NCI-H1436 (cell line): ENCODE measurements at regions not wholly inside any gene's neighbourhood (a gene's known extent, or its start where the extent isn't known, plus 50 kb on each side); places are given as distances from the start of the nearest gene placed in this dataset.
"Not testable (repeated sequence)": the region's sequence is repeated elsewhere in the genome, so short reads cannot be mapped to it uniquely, and the experiment has no call there.

Experiments
- DNase-seq: peaks from one replicate; lab custom pipeline; 2025; lab: John Stamatoyannopoulos, UW

DNA sequence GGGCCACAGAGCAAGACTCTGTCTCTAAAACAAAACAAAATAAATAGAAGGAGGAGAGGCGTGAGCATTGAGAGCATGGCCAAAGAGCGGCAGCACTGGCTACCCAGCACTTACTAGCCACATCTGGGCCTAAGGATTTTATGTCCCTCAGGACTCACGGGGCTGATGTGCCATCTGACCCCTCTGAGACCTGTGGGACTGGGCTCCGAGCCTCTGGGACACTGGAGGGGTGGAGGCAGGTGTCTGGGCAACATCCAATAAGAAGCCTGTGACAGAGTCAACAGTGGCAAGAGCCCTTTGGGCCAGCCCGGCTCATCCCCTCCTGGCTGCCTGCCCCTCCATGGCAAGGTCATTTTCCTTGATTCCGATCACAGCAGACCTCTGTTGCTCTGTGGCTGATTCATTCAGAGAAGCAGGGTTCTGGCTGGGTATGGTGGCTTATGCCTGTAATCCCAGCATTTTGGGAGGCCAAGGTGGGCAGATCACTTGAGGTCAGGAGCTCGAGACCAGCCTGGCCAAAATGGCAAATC, 60.7 kb downstream of the RRM2 start:
- DNase-seq = no peak

DNA sequence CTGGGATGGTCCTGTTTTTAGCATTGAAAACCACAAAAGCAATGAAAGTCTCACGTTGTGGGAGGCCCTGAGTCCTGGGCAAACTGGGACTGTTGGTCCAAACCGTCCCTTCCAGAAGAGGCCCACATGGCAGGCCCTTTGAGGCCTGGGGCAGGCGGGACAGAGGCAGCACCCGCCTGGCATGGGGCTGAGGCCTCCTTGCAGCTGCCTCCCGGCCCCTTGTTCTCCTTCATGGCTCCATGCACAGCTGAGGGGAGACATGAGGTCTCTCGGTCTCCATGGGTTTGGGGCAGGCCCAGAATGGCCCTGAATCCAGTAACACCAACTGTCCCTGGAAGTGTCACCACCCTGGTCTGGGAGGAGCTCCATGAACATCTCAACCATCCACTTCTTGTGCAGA, 61.9 kb downstream of the RRM2 start:
- DNase-seq = no peak

DNA sequence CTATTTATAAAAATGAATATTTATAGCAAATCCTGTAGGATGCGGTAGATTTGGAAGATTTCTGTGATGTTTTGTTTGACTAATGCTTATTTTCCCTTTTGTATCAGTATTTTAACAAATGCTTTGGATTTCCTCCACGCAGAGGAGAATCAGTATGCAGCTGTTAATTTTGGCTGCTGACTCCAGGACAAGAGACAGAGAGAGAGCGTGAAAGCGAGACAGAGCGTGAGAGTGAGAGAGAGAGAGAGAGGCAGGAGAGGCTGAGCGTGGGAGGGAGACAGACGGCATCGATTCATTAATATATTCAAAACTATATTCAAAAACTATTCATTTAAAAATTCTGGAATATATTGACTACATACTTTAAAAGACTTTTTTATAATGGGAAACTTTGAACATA, 62.5 kb downstream of the RRM2 start:
- DNase-seq = no peak

GRCh38 chr2:10185755-10186154, 63.2 kb downstream of the RRM2 start:
- no peak for DNase-seq

DNA sequence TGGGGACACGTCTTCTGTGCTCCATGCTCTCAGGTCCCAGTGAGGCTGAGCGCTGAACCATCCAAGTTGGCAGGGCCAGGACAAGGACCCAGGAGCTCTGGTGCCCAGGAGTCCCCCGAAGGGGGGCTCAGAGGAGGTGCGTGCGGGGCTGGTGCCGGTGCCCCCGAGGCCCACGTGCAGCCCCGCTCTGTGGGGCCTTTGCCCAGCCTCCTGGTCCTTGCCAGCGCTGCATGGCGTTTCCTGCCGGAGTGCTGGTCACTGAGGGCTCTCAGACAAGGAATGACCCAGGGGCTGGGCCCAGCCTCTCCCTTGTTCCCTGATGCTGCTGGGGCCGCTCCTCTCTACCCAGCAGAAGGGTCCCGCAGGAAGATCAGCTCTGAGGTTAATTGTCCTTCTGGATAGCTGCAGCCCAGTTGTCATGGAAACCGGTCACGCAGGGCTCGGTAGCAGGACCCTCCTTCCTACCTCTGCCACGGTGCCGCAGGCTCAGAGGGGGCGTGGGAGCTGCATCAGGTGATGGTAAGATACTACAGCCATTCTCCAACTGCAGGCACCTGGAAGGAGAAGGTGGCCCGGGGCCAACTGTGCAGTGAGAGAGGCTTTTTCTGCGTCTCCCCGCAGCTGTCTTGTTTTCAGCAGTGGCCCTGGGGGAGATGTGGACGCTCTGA, 64.5 kb downstream of the RRM2 start:
- DNase-seq = no peak

GRCh38 chr2:10187661-10188060, 65.1 kb downstream of the RRM2 start:
- DNase-seq = no peak

DNA sequence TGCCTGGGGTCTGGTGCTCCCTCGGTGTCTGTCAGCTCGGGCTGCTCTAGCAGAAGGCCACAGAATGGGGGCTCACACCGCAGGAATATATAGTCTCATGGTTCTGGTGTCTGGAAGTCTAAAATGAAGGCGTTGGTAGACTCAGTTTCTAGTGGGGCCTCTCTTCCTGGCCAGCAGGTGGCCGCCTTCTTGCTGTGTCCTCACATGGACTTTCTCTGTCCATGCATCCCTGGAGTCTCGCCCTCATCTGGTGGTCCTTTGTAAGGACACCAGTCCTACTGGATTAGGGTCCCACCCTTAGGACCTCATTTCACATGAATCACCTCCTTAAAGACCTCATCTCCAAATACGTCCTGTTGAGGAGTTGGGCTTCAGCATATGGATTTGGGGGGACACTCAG, 65.7 kb downstream of the RRM2 start:
- DNase-seq = no peak

DNA sequence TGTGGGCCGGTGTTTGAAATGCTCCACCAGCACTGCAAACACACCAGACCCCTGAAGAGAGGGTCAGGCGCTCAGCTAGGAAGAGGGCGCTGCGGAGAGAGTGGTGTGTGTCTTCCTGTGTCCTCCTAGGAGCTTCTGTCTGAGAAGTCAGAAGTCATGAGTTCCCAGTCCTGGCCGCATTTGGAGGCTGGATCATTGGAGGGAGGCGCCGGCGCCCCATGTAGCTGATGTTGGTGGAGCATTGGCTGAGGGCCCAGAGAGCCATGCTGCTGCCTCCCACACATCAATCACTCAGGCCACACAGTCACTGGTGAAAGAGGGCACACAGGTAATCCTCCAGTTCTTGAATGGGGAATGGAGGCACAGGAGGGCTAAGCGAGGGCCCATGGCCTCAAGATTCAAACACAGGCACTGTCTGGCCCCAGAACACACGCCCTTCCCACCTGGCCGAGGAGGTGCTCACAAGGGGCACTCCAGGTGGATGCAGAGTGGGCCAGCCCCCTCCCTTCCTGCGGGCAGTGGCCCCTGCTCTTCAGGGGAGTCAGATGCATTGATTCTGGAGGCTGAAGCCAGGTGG, 66.3 kb downstream of the RRM2 start:
- DNase-seq = no peak

DNA sequence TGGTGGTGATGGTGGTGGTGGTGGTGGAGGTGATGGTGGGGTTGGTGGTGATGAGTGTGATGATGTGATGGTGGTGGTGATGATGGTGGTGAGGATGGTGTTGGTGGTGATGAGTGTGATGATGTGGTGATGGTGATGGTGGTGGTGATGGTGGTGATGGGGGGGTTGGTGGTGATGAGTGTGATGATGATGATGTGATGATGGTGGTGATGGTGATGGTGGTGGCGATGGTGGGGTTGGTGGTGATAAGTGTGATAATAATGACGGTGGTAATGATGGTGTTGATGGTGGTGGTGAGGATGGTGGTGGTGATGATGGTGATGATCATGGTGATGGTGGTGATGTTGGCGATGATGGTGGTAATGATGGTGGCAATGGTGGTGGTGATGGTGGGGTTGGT, 67.7 kb downstream of the RRM2 start:
- DNase-seq = no peak

- DNase-seq = no peak
Observed at GRCh38 chr2:10190737-10191532, 68.4 kb downstream of the RRM2 start.

DNA sequence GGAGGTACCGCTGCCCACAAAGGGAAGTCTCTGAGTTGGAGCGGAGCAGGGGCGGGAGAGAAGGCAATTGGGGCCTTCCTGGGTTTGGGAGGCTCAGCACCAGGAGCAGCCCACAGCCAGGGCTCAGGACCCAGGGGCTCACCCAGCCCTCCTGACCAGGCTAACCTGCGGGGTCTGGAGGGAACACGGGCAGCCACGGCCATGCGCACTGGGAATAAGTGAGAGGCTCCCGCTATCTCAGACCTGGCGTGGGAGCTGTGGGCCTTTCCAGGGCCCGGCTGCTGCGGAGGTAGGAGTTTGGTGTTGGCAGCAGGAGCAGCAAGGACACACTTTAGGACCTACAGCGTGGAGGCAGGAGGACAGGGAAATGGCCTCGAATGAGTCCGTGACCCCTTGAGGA, 69.0 kb downstream of the RRM2 start:
- DNase-seq = no peak

- no peak for DNase-seq
Observed at GRCh38 chr2:10192392-10193015, 70.0 kb downstream of the RRM2 start.

DNA sequence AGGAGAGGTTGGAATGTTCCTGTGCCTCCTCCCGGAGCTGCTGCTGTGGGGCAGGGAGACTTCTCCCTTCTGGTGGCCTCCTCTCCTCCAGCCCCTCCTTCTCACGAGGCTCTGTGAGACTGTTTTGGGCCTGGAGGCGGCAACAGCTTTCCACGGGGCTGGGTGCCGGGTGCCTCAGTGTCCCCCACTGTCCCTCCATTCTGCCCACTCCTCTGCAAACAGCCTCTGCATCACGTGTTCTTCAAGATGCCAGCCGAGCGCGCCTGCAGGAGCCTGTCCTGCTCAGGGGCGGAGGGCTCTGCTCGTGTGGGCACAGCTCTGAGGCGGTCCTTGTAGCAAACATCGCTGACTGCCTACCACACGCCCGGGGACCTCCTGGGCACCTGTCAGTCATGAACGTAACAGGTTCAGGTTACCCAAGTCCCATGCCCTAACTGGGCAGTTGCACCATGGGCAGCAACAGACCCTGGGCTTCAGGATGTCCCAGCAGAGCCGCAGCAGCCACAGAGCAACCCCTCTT, 70.8 kb downstream of the RRM2 start:
- no peak for DNase-seq

- DNase-seq = no peak
Observed at GRCh38 chr2:10193851-10194820, 71.6 kb downstream of the RRM2 start.

DNA sequence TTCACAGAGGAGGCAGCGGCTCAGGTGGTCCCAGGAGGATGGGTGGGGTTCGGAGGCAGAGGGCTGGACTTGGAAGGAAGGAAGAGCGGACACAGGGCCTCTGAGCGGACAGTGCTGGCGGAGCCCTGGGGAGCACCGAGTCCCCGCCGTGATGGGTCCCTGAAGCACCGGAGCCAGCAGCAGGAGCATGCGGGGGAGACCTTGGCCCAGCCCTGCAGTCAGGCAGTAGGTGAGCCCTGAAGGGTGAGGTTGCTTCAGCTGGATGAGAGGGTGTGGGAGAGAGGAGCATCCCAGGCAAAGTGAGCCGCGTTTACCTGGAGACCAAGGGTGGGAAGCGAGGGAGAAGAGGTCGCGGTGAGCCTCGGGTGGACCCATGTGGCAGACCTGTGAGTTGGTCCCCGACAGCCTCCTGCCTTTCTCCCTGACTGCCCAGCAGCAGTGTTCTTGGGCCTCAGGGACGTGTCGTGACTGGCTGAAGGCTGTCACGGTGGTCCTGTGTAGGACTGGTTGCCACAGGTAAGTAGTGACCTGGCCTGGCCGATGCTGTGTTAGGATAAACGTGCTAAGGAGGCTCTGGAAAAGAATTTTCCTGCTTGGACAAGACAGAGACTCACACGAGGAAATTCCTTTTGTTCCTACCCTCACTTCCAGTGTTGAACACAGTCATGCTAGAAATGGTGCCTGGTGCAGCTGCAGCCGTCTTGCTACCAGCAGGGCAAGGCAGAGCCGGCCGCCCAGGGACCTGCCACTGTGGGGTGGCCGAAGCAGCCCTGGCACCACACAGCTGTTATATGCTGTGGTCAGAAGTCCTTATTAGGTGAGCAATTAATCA, 73.0 kb downstream of the RRM2 start:
- DNase-seq = no peak

- no peak for DNase-seq
Observed at GRCh38 chr2:10196110-10196892, 73.8 kb downstream of the RRM2 start.

GRCh38 chr2:10196948-10197696, 74.6 kb downstream of the RRM2 start:
- DNase-seq = no peak

- no peak for DNase-seq
Observed at GRCh38 chr2:10197697-10198076, 75.1 kb downstream of the RRM2 start.

- not testable (repeated sequence) for DNase-seq
Observed at GRCh38 chr2:10198482-10198881, 75.9 kb downstream of the RRM2 start.
